NCI-H526 treated with DMSO at 0.1 percent for 48 hours (cell line): ENCODE measurements at regions not wholly inside any gene's neighbourhood (a gene's known extent, or its start where the extent isn't known, plus 50 kb on each side); places are given as distances from the start of the nearest gene placed in this dataset.
"Not testable (repeated sequence)": the region's sequence is repeated elsewhere in the genome, so short reads cannot be mapped to it uniquely, and the experiment has no call there.

Experiments
- DNase-seq: peaks from one replicate; lab custom pipeline; 2025; lab: John Stamatoyannopoulos, UW

- not testable (repeated sequence) for DNase-seq
Measured at GRCh38 chr1:70751676-70752287, 295.8 kb downstream of the PTGER3 start.

DNA sequence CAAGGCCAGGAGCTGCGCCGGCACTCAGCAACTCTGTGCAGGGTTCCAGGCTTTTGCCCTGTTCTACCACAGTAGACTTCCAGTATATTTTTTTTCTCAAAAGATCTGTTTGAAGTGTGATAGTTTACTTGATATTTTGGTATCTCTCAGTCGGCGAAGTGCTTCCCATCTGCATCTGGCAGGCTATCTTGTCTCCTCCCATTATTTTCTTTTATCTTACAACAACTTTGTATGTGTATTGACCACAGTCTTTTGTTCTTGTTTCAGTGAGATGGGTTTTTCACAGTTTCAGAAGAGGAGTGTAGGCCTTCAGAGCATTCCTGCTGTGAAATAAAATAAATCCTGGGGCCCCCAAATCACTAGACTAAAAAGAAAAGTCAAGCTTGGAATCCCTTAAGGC is 292.9 kb downstream of the PTGER3 start:
- no peak for DNase-seq

- DNase-seq = no peak
Measured at GRCh38 chr1:70760154-70760553, 287.5 kb downstream of the PTGER3 start.

GRCh38 chr1:70762386-70762785 is 285.2 kb downstream of the PTGER3 start:
- DNase-seq = no peak

DNA sequence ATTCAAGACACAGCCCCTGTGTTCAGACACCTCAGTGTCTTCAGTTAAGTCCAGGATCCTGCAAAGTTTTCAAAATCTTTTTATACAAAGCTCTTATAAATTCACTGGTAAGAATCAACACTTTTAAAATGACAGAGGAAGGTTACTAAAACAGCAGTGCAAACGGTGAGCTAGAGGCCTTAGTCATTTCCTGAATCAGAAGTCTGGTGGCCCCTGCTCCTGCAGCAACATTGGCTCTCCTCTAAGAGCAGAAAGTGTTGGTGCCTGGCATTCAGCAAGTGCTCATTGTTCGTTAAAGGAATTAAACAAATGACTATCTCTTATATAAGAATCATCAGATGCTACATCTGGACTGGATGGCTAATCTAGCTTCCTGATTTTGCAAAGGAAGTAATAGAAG is 282.9 kb downstream of the PTGER3 start:
- DNase-seq = no peak

DNA sequence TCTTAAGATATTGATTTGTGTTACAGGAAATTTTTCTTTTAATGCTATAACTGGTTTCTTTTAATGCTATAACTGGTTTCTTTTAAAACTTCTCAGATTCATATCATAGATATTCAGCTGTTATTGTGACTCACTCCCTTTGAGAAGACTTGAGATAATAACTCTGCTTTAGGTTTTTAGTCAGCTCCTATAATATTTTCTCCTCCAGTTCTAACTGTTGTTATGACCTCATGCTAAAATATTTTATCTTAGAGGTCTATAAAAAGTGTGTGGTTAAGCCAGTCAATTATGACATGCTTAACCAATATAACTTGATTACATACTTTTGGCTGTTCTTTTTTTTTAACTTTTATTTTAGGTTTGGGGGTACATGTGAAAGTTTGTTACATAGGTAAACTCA is 280.2 kb downstream of the PTGER3 start:
- no peak for DNase-seq

DNA sequence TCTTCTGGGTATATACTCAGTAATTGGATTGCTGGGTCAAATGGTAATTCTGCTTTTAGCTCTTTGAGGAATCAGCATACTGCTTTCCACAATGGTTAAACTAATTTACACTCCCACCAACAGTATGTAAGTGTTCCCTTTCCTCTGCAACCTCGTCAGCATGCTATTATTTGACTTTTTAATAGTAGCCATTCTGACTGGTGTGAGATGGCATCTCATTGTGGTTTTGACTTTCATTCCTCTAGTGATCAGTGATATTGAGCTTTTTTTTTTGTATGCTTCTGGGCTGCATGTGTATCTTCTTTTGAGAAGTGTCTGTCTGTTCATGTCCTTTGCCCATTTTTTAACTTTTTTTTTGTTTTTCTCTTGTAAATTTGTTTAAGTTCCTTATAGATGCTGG is 279.4 kb downstream of the PTGER3 start:
- no peak for DNase-seq

DNA sequence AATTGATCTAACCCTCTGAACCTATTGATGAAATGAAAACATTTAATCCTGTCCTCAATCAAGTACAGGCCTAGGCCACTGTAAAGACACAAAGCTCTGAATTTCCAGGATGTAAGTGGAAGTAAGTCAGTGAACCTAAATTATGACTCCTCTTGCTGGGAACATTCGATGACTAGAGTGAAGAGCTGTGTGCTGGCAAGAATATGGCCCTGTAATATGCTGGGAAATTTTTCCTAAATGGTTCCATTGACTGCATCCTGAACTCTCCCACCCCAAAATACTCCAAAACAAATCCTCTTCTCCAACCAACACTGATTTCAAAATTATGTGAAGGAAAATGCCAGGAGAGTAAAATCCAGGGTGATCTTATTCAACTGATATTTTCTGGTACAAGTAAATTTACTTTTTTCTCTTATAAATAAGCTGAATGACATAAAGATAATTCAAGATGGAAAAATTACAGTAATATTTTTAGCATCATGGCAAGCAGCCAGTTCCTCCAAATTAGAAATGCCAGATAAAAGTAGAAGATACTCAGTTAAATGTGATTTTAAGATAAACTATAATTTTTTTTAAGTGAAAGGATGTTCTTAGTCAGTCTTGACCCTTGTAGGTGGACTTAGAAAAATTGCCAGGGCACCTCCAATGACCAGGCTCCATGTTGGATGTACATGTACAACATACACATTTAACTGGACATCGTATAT is 269.4 kb downstream of the PTGER3 start:
- no peak for DNase-seq

DNA sequence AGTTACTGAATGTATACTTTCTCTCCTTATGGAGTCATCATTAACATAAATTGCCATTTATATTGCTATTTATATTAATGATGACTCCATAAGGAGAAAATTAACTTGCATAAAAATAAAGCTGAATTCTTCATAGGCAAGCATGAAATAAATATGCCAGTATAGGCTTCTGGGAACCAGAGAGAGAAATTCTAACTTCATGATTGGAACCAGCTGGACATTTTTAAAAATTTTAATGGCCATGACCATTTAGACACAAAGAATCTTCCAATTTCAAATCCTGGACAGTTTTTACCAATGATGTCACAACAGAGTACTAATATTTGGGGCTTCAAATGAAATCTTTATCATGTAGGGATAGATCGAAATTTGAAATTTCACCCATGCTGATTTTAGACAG is 268.7 kb downstream of the PTGER3 start:
- no peak for DNase-seq

DNA sequence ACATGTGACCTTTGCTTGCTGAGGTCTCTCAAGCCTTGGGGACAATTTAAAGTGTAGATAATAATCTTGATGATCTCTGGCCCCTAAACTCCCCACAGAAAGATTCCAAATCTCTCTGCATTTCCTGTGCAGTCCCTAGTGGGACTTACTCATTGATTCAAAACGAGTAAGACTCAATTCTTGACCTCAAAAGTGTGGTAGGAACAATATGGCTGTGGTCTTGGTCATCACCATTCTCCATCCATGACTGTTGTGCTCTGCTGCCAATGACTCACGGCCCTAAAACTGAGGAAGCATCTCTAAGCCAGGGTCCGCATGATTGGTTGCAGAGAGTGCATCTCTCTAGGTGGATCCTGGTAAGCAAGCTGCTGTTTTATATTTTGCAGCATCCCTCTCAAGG is 268.0 kb downstream of the PTGER3 start:
- no peak for DNase-seq

DNA sequence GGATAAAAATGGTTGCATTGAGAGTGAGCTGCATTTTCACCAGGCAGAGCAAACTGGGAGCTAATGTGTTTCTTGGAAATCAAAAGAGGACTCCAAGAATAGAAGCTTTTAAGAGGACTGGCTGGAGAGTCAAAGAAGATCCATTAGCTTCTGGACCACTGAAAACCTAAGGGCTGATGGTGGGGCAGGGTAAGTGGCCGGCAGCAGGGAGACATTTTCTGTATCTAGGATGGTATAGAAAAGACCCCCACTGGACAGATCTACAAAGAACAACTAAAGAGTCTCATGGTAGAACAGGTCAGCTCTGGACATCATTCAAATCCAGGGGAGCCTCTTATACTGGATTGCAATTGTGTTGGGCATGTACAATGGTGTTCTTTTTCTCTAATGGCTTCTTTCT is 262.3 kb downstream of the PTGER3 start:
- no peak for DNase-seq

DNA sequence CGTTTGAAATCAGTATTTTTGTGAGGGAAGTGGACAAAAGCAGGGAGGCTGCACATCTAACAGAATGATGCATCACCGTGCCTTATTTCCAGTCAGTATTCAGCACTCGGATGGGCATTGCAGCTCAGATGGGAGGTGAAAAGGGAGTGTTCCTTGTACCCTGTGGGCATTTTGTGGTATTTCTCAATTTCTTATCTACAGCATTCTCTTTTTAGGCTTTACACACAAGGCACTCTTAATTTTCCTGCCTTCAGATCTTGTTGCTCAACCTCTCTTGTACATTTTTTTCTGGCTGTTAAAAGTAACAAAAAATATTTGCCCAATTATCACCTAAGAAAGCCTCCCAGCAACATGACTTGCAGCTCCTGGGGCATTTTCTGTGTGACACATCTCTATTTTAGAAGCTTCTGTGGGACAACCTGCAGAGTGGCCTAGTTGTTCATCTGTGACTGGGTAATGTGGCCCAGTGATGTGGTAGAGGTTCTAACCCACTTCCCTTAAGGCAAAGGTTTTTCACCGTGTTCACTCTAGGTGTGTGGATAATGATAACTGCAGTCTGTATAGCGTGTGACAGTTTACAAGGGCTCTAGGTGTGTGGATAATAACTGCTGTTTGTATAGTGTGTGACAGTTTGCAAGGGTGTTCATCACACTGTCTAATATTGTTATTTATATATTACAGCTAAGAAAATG is 257.2 kb downstream of the PTGER3 start:
- DNase-seq = no peak

DNA sequence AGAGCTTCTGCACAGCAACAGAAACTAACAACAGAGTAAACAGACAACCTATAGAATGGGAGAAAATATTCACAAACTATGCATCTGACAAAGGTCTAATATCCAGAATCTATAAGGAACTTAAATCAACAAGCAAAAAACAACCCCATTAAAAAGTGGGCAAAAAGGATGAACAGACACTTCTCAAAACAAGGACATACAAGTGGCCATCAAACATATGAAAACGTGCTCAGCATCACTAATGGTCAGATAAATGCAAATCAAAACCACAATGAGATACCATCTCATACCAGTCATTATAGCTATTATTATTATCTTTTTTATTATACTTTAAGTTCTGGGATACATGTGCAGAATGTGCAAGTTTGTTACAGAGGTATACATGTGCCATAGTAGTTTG is 252.6 kb downstream of the PTGER3 start:
- DNase-seq = not testable (repeated sequence)

- DNase-seq = not testable (repeated sequence)
Measured at GRCh38 chr1:70796298-70796697, 251.3 kb downstream of the PTGER3 start.

DNA sequence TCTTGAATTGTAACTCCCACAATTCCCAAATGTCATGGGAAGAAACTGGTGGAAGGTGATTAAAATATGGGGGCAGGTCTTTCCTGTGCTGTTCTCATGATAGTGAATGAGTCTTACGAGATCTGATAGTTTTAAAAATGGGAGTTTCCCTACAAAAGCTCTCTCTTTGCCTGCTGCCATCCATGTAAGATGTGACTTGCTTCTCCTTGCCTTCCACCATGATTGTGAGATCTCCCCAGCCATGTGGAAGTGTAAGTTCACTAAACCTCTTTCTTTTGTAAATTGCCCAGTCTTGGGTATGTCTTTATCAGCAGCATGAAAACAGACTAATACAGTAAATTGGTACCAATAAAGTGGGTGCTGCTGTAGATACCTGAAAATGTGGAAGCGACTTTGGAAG is 245.0 kb downstream of the PTGER3 start:
- DNase-seq = not testable (repeated sequence)

DNA sequence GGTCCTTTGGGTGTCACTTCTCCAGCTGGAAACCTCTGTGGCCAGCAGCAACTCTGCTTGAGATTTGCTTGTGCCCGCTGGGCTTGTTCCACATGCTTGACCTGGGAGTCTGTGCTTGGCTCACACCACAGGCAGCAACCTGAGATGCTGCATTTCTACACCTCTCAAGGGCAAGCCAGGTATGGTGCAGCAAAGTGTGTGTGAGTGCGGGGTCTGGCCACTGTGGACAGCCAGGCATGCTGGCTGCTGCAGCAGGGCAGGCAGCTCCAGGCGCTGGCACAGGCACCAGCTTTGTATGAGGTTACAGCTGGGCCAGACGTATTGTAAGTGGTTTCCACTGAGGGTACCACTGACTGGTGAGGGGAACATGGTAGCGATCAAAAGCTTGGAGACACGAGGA is 242.0 kb downstream of the PTGER3 start:
- no peak for DNase-seq

- no peak for DNase-seq
Measured at GRCh38 chr1:70807088-70807664, 240.4 kb downstream of the PTGER3 start.

DNA sequence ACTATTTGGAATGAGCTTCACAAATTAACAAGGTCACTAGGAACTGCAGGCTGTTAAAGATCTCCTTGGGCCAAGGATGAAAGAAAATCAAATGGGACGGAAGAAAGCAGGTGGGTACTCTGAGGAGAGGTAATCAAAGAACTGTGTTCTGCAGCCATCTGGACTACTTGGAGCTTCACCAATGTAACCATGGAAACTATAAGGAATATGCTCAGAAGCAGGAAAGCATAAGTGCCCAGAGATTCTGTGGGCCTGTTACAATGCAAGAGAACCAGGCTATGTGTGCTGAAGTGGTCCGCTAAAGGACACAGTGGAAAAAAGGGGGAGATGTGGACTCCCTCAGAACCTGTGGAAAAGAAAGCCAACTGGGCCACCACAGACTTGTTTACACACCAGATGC is 238.5 kb downstream of the PTGER3 start:
- DNase-seq = no peak

GRCh38 chr1:70811815-70812214 is 235.8 kb downstream of the PTGER3 start:
- no peak for DNase-seq

- DNase-seq = no peak
Measured at GRCh38 chr1:70812442-70813109, 235.0 kb downstream of the PTGER3 start.

GRCh38 chr1:70818401-70818800 is 229.2 kb downstream of the PTGER3 start:
- no peak for DNase-seq

- DNase-seq = no peak
Measured at GRCh38 chr1:70819231-70819630, 228.4 kb downstream of the PTGER3 start.
